Right renal cortex interstitium (tissue), 3 donors: ENCODE measurements at regions not wholly inside any gene's neighbourhood (a gene's known extent, or its start where the extent isn't known, plus 50 kb on each side); places are given as distances from the start of the nearest gene placed in this dataset.

ENCODE experiments used
- DNase-seq, 3 donors: peaks; one replicate each; pipeline ENCODE4 v3.0.0-alpha.2; 2013; ENCODE audit warnings: low read depth in 3 of 3, low spot score in 2 of 3

DNA sequence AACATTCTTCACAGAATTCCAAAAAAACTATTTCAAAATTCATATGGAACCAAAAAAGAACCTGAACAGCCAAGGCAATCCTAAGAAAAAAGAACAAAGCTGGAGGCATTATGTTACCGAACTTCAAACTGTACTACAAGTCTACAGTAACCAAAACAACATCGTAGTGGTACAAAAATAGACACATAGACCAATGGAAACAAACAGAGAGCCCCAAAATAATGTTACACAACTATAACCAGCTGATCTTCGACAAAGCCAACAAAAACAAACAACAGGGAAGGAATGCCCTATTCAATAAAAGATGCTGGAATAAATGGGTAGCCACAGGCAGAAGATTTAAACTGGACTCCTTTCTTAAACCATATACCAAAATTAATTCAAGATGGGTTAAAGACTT lies 1189.6 kb downstream of the PCDH18 start:
- no peak for DNase-seq

DNA sequence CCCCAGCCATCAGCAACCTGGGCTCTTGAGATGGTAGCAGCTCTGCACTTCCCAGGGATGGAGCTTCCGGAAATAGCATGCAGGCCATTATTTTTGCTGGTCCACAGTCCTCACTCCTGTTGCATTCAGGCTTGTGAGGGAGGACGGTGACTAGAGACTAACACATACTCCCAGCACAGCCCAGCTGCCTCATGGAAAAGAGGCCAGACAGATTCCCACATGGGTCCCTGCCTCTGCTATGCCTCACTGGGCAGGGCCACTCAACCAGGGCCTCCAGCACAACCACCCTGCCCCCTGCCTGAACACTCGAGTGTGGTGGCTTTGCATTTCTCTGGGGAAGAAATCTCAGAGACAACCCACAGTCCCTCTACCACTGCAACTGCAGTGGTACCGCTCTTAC lies 1195.1 kb downstream of the PCDH18 start:
- no peak for DNase-seq

DNA sequence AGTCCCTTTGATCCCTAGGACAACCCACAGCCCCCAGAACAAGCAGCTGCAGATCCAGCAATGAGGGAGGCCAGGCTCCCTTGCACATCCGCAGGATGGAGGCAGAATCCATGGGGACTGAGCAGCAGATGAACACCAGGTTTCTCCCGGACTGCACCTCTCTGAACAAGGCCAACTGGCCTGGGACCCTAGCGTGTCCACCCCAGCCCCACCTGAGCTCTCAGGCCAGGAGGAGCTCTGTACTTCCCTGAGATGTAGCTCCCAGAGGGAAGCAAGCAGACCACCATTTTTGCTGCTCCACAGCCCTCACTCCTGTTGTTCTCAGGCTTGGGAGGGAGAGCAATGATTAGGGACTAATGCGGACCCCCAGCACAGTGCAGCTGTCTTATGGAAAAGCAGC lies 1195.8 kb downstream of the PCDH18 start:
- no peak for DNase-seq

DNA sequence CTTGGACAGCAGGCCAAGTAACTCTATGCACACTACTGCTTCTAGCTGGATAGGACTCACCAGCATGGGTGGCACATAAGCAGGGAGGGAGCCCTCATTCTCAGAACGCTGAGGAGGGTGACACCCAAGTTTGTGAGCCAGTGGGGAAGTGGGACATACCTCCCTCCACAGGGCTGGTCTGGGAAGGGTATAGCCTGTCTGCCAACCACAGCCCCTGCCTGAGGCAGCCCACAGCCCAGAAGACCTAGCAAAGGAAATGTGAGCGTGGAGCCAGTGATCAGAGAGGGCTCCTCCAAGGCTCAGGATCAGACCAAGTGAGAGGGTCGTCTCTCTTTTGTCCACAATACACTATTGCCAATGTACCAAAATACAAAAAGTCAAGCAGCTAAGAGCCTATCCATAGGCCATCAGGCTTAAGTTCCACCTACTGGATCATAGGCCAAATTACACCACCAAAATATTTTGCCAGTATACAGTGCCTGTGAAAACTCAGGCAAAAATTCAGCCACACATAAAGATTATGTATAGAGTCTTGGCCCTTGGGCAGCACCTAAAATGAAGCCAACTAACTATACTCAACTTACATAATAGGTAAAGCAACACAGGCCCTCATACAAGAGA lies 1203.1 kb downstream of the PCDH18 start:
- no peak for DNase-seq

DNA sequence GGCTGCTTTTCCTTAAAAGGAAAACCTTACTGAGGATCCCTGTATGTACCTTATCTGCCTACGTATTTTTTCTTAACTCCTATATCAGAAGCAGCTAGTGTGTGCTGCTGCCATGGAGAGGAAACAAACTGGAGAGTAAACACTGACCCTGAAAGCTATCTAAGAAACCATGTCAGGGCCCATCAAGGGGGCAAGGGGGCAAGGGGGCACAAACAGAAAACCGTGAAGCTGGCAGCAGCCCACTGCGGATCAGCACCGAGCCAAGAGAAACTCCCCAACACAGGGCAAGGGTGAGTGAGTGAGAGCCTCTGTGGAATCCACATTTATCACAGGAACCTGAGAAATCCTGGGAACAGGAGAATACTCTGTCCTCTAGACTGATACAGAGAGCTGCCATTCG lies 1204.2 kb downstream of the PCDH18 start:
- no peak for DNase-seq

DNA sequence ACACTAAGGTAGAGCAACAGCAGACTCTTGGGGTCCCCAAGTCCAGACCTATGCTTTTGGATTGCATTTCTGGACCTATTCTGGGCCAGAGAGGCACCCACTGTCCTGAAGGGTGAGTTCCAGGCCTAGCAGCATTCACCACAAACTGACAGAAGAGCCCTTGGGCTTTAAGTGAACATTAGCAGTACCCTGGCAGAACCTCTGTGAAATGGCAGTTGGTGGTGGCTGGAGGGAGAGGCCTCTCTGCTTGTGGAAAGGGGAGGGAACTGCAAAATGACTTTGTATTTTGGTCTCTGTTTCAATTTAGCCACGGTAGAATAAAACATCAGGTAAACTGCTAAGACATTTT lies 1211.9 kb downstream of the PCDH18 start:
- no peak for DNase-seq

DNA sequence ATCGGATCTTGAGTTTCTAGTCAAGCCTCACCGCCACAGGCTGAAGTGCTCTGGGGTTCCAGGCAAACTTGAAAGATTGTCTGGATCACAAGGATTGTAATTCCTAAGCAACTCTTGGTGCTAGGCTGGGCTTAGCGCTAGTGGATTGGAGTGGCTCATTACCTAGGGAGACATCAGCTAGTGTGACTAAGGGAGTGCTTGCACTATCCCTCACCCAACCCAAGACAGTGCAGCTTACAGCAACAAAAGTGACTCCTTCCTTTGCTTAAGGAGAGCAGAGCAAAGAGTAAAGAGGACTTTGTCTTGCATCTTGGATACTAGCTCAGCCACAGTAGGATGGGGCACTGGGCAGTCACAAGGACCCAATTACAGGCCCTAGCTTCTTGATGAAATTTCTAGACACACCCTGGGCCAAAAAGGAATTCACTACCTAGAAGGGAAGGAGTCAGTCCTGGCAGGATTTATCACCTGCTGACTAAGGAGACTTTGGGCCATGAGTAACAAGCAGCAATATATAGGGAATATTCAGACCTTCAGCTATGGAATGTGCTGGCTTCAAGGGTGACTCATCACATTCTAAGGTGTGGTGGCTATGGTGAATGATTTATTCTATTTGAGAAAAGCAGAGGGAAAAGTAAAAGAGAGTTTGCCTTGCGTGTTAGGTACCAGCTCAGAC lies 1212.4 kb downstream of the PCDH18 start:
- no peak for DNase-seq

DNA sequence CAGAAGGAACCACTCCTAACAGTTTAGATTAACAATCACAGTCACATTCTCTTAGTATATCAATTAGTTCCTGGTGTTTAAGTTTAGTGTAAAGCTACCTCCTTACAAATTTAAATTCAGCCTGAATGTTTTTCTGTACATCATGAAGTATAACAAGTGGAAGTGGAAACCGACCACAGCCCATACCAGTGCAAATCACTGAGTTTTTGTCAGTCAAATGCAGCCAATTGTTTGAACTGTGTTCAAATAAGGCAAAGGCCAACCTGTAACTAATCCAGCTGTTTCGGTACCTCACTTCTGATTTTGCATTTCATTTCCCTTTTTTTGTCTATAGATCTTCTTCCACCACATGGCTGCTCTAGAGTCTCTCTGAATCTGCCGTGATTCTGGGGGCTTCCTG lies 1215.3 kb downstream of the PCDH18 start:
- DNase-seq = no peak

DNA sequence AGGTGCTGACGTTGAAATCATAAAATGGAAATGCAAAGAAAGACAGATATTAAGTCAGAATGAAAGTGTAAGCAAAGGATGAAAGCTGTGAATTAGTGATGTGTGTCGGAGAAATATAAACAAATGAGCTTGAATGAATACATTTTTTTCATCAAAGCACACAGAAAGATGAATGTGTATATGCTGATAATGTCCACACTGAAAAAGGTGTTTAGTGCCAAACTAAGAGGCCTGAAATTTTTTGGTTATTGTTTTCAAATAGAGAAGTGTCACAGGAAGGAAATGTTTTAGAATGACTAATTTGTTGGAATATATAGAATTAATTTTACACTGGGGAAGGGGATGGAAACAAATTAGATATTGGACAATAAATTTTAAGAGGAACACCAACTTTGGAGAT lies 1217.6 kb downstream of the PCDH18 start:
- DNase-seq = no peak

DNA sequence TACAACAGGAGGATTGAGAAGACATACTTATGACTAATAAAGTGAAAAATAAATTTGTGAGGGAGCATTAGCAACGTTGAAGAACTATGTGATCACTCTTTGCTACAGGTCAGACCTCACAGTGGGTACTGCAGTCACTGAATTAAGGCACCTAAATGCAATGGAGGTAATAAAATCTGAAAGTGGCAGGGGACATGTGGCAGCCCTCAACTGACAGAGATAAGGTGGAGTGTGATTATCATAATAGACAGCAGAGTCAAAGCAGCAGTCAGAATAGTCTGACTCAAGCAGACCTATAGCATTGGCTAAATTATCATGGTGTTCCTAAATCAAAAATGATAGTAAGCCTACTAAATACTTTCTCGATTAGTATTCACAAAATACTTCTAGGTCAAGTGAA lies 1220.5 kb downstream of the PCDH18 start:
- DNase-seq = no peak

DNA sequence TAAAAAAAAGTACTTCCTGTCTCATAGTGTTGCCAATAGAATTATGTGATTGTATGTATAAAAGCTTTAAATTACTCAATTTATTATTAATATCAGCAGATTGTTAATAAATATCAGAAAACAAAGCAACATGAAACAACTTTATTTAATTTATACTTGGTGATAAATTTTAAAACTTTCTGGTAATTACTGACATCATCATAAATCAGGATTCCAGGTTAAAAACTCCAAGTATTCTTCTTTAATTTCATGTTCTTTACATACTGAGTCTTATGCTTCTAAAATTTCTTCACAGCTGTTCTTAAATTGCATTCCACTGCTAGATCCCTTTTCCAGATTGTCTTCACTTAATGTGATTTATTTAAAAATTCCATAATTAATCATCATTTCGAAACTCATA lies 1224.5 kb downstream of the PCDH18 start:
- no peak for DNase-seq

DNA sequence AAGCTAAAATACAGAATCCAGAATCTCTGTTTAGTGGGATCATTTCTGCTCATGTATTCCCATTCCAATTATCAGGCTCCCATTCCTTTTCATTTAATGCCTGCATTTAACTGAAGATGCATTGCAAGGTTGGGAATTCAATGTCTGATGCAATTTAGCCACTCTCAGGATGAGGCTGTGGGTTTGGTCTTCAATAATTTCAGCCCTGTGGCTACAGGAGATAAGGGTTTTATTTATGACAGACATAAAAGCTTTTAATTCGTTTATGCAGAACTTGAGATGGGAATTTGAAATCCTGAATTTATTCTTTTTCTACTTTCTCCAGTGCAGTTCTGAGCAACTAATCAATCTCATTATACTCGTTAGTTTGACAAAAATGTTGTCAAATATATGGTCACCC lies 1225.9 kb downstream of the PCDH18 start:
- DNase-seq = no peak

DNA sequence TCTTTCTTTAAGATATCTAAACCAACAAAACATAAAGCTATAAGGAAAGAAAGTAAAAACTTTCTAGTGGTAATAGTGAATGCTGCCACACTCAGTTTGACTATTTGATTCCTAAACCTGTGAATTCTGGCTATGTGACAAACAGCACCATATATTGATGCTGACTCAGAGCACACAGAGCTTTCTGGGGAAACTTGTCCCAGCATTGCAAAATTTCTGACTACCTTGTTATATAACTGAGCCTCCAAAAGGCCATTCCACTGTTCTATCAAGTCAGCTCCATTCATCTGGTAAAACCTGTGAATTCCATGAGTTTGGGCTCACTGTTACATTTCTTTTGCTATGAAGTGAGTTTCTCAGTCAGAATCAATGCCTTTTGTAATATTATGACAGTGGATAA lies 1229.7 kb downstream of the PCDH18 start:
- no peak for DNase-seq

DNA sequence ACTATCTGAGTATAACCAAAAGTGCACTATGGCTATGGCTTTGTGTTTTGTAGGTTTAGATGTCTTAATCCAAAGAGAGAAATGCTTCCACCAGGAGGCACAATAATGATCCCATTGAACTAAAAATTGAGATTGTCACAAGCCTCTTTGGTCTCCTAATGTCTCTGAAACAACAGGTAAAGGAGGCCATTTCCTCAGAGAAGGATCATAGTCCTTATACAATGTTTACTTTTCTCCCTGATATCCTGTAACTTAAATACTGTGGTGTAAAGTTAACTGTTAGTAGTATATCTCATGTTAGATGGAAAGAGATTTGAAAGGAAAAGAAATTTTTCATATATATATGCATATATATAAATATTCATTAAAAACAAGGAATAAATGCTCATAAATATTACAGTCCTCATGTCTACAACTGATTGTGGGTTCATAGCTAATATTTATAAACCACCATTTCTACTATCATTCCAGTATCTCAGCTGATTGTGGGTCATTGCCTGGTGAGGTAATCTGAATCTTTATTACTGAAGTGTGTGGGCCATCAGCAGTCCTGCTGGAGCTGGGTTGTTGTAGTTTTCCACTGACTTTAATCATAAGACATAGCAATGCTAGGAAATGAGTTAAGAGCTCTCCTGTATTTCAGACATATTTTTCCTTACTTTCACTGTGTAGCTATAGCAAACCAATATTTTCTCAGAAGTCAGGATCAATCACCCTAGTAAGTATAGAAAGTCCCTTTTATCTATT lies 1230.4 kb downstream of the PCDH18 start:
- no peak for DNase-seq

DNA sequence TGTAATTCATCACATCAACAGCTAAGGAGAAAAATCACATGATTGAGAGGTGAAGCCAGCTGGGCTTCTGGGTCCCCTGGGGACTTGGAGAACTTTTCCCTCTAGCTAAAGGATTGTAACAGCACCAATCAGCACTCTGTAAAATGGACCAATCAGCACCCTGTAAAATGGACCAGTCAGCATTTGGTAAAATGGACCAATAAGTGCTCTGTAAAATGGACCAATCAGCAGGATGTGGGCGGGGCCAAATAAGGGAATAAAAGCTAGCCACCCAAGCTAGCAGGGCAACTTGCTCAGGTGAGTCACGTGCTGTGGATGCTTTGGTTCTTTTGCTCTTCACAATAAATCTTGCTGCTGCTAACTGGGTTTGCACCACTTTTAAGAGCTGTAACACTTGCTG lies 1248.3 kb downstream of the PCDH18 start:
- no peak for DNase-seq

DNA sequence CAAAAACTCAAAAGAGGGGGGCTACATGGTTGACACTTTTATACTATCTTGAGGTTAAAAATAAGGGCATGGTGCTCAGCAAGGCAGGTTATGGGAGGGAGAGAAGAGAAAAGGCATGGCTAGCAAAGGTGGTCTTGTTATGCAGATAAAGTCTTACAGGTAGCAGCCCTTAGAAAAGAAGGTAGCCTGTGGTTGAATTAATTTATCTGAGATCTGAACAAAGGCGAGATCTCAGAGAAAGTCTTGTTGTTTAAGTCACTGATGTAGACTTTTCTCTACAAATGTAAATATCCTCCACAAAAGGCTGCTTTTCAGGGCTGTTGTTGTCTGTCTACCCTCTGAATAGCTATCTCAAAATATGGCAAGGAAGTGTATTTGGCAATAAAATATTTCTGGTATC lies 1250.4 kb downstream of the PCDH18 start:
- no peak for DNase-seq

DNA sequence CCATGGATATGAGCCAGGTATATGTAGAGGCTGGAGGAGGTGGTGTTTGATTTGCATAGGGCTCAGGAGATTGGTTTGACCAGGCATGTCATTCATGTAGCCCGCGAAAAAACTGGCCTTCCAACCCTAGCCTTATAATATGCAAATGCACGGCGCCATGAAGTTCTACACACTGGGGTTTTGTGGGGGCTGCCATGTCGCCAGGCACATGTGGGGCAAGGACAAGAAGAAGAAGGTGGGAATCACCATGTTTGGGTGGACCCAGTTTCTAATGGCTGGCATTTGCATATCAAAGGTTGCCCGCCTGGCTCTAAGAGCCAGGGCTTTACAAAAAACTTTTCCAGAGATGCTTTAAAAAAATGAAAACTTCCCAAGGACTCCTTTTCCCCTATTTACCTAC lies 1251.0 kb downstream of the PCDH18 start:
- DNase-seq = no peak

DNA sequence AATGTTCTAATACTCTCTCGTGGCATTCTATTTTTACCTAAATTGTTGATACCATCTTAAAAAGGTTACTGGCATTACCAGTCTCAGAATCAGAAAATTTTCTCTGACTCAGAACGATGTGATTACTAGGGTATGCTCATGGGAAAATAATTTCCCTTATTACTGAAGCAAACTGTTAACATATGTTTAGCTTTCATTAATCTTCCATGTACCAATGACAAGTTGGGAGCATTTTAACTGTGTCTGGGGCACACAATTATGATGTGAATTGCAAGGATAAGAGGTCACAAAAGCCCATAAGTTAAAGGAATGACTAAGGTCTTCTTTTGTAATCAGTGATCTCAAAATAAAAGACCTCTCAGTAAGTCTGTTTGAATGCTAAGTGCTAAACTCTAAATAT lies 1254.6 kb downstream of the PCDH18 start:
- no peak for DNase-seq

DNA sequence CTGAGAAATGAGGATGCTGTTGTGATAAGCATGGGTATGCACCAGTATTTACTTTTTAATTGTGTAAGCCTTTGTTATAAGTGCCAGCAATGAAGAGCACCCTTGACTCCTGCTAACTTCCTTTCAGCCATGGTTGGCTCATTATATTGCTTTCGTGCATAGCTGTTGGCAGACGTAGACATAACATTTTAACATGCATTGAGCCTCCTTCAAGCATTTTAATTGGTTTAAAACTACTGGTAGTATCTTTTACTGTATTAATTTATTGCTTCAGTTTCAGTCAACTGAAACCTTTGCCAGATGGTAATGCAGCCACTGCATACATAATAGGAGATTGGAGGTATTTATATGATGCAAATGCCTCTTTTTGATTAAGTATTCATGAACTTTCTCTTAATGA lies 1285.4 kb downstream of the PCDH18 start:
- DNase-seq = no peak

DNA sequence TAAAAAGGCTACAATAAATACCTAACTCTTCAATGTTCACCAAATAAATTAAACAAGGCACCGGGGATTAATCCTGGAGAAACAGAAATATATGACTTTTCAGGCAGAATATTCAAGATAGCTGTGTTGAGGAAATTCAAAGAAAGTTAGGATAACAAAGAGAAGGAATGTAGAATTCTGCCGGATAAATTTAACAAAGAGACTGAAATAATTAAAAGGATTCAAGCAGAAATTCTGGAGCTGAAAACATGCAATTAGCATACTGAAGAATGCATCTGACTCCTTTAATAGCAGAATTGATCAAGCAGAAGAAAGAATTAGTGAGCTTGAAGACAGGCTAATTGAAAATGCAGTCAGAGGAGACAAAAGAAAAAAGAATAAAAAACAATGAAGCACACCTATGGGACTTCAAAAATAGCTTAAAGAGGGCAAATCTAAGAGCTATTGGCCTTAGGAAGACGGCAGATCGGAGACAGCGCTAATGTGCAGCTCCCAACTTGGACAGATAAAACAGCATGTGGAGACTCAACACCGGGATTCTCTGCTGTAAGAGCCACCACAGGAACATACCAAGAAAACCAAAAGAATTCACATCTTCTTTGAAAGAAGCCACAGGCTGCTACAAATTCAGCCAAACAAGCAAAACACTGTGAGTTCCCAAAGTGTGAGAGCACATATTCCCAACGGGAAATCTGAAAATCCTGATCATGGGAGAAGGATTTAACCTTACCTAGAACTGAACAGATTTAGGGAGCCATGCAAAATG lies 1290.9 kb downstream of the PCDH18 start:
- no peak for DNase-seq

DNA sequence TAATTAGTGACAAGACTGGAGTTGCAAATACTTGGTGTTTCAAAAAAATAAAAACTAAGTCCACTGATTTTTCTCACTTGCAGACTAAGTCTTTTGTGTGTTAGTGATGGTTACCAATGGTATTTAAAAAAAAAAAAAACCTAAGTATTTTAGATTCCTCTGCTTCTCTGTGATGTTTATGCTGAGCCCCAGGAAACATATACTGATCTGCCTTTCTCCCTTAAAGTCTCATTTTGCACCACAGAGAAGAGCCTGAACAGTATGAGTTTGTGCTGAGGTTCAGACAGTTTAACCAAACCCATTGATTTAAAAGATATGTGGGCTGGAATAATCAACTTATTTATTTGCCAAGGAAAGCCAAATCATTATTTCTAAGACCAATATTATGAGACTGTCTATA lies 1305.0 kb downstream of the PCDH18 start:
- no peak for DNase-seq
